ENCODE measurements at regions not wholly inside any gene's neighbourhood (a gene's known extent, or its start where the extent isn't known, plus 50 kb on each side); places are given as distances from the start of the nearest gene placed in this dataset.

DNA sequence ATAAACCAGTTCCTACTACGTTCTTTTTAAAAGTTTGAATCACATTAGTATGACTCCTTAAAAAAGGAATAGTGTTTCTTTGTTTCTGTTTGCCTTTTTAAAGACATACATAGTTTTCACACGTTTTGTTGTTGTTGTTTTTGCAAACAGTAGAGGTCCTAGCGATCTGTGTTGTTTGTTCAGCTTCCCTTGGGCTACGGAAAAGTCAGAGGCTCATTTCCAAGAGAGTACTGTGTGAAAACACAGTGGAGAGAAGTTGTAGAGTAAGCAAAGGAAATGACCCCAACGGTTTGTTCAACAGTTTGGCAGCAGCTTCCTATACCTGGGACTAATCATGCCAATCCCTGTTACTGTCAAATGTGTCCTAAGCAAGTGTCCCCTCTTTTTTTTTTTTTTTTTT lies 87.1 kb upstream of the STEAP1 start:
- no peak overlapping the region for H3K27ac Mint-ChIP-seq
- no peaks in the 10 kb centered on the region for H3K27me3 ChIP-seq (ENCODE audit: insufficient read depth)
- no peaks in the 10 kb centered on the region; the same call in 2 of the 3 replicates for H3K4me1 Mint-ChIP-seq
- TF ChIP-seq EZH2phosphoT487 (IDR thresholded peaks at IDR 0.05; ENCODE audit: unreplicated experiment), result no peak
- no peak for TF ChIP-seq ZNF114 (CRISPR knock-in tag; IDR thresholded peaks at IDR 0.05)
- TF ChIP-seq, protein P1, sequence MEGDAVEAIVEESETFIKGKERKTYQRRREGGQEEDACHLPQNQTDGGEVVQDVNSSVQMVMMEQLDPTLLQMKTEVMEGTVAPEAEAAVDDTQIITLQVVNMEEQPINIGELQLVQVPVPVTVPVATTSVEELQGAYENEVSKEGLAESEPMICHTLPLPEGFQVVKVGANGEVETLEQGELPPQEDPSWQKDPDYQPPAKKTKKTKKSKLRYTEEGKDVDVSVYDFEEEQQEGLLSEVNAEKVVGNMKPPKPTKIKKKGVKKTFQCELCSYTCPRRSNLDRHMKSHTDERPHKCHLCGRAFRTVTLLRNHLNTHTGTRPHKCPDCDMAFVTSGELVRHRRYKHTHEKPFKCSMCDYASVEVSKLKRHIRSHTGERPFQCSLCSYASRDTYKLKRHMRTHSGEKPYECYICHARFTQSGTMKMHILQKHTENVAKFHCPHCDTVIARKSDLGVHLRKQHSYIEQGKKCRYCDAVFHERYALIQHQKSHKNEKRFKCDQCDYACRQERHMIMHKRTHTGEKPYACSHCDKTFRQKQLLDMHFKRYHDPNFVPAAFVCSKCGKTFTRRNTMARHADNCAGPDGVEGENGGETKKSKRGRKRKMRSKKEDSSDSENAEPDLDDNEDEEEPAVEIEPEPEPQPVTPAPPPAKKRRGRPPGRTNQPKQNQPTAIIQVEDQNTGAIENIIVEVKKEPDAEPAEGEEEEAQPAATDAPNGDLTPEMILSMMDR (conservative IDR thresholded peaks at IDR 0.05; ENCODE audit: low read depth in 2 of 2), result no peak
- TF ChIP-seq, protein P2, sequence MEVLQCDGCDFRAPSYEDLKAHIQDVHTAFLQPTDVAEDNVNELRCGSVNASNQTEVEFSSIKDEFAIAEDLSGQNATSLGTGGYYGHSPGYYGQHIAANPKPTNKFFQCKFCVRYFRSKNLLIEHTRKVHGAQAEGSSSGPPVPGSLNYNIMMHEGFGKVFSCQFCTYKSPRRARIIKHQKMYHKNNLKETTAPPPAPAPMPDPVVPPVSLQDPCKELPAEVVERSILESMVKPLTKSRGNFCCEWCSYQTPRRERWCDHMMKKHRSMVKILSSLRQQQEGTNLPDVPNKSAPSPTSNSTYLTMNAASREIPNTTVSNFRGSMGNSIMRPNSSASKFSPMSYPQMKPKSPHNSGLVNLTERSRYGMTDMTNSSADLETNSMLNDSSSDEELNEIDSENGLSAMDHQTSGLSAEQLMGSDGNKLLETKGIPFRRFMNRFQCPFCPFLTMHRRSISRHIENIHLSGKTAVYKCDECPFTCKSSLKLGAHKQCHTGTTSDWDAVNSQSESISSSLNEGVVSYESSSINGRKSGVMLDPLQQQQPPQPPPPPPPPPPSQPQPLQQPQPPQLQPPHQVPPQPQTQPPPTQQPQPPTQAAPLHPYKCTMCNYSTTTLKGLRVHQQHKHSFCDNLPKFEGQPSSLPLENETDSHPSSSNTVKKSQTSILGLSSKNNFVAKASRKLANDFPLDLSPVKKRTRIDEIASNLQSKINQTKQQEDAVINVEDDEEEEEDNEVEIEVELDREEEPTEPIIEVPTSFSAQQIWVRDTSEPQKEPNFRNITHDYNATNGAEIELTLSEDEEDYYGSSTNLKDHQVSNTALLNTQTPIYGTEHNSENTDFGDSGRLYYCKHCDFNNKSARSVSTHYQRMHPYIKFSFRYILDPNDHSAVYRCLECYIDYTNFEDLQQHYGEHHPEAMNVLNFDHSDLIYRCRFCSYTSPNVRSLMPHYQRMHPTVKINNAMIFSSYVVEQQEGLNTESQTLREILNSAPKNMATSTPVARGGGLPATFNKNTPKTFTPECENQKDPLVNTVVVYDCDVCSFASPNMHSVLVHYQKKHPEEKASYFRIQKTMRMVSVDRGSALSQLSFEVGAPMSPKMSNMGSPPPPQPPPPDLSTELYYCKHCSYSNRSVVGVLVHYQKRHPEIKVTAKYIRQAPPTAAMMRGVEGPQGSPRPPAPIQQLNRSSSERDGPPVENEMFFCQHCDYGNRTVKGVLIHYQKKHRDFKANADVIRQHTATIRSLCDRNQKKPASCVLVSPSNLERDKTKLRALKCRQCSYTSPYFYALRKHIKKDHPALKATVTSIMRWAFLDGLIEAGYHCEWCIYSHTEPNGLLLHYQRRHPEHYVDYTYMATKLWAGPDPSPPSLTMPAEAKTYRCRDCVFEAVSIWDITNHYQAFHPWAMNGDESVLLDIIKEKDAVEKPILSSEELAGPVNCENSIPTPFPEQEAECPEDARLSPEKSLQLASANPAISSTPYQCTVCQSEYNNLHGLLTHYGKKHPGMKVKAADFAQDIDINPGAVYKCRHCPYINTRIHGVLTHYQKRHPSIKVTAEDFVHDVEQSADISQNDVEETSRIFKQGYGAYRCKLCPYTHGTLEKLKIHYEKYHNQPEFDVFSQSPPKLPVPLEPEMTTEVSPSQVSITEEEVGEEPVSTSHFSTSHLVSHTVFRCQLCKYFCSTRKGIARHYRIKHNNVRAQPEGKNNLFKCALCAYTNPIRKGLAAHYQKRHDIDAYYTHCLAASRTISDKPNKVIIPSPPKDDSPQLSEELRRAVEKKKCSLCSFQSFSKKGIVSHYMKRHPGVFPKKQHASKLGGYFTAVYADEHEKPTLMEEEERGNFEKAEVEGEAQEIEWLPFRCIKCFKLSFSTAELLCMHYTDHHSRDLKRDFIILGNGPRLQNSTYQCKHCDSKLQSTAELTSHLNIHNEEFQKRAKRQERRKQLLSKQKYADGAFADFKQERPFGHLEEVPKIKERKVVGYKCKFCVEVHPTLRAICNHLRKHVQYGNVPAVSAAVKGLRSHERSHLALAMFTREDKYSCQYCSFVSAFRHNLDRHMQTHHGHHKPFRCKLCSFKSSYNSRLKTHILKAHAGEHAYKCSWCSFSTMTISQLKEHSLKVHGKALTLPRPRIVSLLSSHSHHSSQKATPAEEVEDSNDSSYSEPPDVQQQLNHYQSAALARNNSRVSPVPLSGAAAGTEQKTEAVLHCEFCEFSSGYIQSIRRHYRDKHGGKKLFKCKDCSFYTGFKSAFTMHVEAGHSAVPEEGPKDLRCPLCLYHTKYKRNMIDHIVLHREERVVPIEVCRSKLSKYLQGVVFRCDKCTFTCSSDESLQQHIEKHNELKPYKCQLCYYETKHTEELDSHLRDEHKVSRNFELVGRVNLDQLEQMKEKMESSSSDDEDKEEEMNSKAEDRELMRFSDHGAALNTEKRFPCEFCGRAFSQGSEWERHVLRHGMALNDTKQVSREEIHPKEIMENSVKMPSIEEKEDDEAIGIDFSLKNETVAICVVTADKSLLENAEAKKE (CRISPR knock-in tag; IDR thresholded peaks at IDR 0.05), result no peak
- TF ChIP-seq POLR2AphosphoS5 (IDR thresholded peaks at IDR 0.05; ENCODE audit: low read depth), result no peak
- TF ChIP-seq STAT1 (IDR thresholded peaks at IDR 0.05; ENCODE audit: unreplicated experiment), result no peak
- TF ChIP-seq NANOG (IDR thresholded peaks at IDR 0.05; ENCODE audit: borderline replicate concordance), result no peak
- no peak for TF ChIP-seq ZNF331 (CRISPR knock-in tag; IDR thresholded peaks at IDR 0.05; ENCODE audit: low read depth)
- TF ChIP-seq JUNB (IDR thresholded peaks at IDR 0.05; ENCODE audit: unreplicated experiment), result no peak
- TF ChIP-seq, protein P3, sequence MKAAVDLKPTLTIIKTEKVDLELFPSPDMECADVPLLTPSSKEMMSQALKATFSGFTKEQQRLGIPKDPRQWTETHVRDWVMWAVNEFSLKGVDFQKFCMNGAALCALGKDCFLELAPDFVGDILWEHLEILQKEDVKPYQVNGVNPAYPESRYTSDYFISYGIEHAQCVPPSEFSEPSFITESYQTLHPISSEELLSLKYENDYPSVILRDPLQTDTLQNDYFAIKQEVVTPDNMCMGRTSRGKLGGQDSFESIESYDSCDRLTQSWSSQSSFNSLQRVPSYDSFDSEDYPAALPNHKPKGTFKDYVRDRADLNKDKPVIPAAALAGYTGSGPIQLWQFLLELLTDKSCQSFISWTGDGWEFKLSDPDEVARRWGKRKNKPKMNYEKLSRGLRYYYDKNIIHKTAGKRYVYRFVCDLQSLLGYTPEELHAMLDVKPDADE (IDR thresholded peaks at IDR 0.05), result no peak
- no peak for TF ChIP-seq EZH2 (IDR thresholded peaks at IDR 0.05; ENCODE audit: low read depth, unreplicated experiment)
- TF ChIP-seq, protein P4, sequence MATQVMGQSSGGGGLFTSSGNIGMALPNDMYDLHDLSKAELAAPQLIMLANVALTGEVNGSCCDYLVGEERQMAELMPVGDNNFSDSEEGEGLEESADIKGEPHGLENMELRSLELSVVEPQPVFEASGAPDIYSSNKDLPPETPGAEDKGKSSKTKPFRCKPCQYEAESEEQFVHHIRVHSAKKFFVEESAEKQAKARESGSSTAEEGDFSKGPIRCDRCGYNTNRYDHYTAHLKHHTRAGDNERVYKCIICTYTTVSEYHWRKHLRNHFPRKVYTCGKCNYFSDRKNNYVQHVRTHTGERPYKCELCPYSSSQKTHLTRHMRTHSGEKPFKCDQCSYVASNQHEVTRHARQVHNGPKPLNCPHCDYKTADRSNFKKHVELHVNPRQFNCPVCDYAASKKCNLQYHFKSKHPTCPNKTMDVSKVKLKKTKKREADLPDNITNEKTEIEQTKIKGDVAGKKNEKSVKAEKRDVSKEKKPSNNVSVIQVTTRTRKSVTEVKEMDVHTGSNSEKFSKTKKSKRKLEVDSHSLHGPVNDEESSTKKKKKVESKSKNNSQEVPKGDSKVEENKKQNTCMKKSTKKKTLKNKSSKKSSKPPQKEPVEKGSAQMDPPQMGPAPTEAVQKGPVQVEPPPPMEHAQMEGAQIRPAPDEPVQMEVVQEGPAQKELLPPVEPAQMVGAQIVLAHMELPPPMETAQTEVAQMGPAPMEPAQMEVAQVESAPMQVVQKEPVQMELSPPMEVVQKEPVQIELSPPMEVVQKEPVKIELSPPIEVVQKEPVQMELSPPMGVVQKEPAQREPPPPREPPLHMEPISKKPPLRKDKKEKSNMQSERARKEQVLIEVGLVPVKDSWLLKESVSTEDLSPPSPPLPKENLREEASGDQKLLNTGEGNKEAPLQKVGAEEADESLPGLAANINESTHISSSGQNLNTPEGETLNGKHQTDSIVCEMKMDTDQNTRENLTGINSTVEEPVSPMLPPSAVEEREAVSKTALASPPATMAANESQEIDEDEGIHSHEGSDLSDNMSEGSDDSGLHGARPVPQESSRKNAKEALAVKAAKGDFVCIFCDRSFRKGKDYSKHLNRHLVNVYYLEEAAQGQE (IDR thresholded peaks at IDR 0.05; ENCODE audit: unreplicated experiment), result no peak
- 0 out of 2 replicates have a peak, but pooled peaks cover 4% of the 10 kb centered on the region for H3K36me3 ChIP-seq (ENCODE audit: insufficient read depth)
- no peak overlapping the region for H3K4me3 ChIP-seq
- no peaks in the 10 kb centered on the region for H3K4me1 ChIP-seq (ENCODE audit: insufficient read depth)
- 0 out of 2 replicates have a peak, but pooled peaks cover 6% of the 10 kb centered on the region for H3K9me2 ChIP-seq (ENCODE audit: insufficient read depth)
- no peak overlapping the region for H3K4me3 Mint-ChIP-seq
- H3K27me3 Mint-ChIP-seq (ENCODE audit: insufficient read depth, low read depth, poor library complexity), result peaks cover 1% of the 10 kb centered on the region
- no peaks in the 10 kb centered on the region for H3F3A ChIP-seq (replicated peaks; ENCODE audit: low read depth)
- ATAC-seq, result no peak
- 0 out of 2 replicates have a peak overlapping the region, but pooled peaks have one; percentile 4 for H2AFZ ChIP-seq
- peaks cover 3% of the 10 kb centered on the region; the same call in 1 of the 3 replicates for H3K9me3 Mint-ChIP-seq
- H3K4me2 ChIP-seq, result no peak overlapping the region
- no peaks in the 10 kb centered on the region for H3K36me3 Mint-ChIP-seq (ENCODE audit: low read depth)
- no peak overlapping the region for H3K27ac ChIP-seq (ENCODE audit: low read depth)
- no peaks in the 10 kb centered on the region for H4K20me1 ChIP-seq (replicated peaks; ENCODE audit: insufficient read depth)
- peak; percentile 8 for DNase-seq (ENCODE audit: low spot score)
- no peaks in the 10 kb centered on the region for H3K79me2 ChIP-seq (replicated peaks; ENCODE audit: insufficient read depth)
